GM21367 (cell line): ENCODE measurements at regions not wholly inside any gene's neighbourhood (a gene's known extent, or its start where the extent isn't known, plus 50 kb on each side); places are given as distances from the start of the nearest gene placed in this dataset.
"Not testable (repeated sequence)": the region's sequence is repeated elsewhere in the genome, so short reads cannot be mapped to it uniquely, and the experiment has no call there.

Experiments used
- ATAC-seq: cut with Tn5 transposase; IDR thresholded peaks from one replicate; pipeline ENCODE4 v1.9.1; 2021; ENCODE audit not compliant: unreplicated experiment

DNA sequence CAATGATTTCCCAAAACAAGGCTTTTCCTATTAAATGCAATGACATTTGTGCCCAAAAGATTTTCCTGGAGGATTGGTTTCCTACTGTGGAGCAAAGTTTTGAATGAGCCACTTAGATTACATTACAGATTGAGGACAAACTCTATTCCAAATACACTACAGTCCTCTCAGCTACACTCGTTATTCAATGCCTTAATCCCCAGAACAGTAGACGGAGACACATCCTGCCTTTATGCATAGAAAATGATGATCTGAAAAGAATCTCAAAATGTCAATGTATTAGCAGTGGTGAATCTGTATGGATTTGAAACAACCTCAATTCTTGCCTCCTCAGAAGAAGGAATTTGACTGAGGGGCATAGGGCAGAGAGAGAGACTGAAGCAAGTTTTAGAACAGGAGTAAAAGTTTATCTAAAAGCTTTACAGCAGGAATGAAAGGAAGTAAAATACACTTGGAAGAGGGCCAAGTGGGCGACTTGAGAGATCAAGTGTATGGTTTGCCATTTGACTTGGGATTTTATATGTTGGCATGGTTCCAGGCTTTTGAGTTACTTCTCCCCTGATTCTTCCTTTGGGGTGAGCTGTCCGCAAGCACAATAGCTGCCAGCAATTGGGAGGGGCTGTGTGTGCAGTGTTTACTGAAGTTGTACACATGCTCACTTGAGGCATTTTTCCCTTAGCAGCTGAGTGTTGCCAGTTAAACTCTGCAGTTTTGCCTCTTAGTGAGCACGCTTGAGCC lies 891.9 kb upstream of the MBL2 start:
- no peak for ATAC-seq

DNA sequence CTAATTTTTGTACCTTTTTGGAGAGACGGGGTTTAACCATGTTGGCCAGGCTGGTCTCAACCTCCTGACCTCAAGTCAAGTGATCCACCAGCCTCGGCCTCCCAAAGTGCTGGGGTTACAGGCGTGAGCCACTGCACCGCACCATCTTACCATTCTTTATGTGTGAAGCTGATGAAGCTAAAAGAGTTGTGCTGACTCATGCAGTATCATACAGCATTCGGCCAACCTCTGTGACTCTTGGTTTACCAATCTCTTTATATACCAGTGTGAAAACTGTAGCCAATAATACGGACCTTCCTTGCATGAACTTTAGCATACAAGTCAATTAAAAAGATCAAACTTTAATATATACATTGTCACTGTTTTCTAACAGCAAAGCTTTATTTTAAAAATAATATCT lies 878.2 kb upstream of the MBL2 start:
- ATAC-seq, result no peak

DNA sequence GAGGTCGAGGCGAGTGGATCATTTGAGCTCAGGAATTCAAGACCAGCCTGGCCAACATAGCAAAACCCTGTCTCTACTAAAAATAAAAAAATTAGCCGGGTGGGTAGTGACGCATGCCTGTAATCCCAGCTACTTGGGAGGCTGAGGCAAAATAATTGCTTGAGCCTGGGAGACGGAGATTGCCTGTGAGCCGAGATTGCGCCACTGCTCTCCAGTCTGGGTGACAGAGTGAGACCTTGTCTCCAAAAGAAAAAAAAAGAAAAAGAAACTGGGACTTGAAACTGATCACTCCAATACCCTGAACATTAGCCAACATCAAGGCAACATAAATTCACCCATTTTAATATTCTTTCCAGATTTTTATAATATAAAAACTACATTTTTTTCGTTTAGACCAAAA lies 874.6 kb upstream of the MBL2 start:
- ATAC-seq, result not testable (repeated sequence)

DNA sequence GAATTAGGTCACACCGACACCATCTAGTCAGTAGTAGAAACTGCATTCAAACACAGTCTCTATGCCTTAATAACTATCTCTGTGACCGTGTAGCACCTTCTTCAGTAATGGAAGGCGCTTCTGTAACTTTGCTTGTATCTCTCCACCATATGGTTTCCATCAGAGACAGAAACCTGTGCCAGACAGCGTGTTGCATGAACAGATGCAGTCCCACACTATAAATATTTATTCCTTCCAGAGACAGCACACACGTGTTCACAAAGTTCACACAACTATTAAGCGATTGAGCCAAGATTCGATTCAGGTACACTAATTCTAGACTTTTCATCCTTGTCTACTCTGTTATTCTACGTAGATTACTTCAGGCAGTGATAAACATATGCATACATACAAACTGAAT lies 873.9 kb upstream of the MBL2 start:
- no peak for ATAC-seq

DNA sequence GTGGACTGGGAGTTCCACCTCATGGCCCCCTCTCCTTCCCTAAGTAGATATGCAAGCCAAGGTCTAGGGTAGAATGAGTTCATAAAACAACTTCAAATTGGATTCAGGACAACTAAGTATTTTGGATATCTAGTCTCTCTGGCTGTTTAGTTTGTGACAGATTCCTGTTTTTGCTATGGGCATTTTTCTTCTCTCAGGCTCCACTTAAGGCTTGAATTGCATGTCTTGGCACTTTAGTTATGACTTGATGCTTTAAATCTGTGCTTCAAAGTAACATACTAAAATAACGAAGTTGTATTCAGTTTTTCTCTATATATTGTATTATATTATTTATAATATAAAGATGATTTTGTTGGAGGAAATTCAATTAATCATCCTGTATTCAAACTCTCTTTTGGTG lies 873.4 kb upstream of the MBL2 start:
- ATAC-seq, result no peak

DNA sequence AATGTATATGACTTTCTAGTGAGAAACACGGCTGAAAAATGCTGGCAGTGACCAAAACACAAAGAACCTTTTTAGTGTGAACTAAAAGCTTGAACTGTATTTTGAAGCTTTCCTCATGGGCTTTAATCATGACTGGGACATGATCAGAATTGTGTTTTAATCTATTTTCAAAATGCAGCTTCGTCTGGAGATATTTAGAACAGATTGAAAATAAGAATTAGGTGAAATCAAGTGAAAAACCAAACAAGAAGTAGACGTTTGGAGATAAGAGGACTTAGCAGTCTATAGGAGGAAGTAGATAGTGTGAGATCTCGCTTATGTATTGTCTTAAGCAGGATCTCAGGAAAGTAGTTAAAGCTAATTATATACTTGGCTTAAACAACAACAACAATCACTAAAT lies 865.4 kb upstream of the MBL2 start:
- ATAC-seq, result no peak

DNA sequence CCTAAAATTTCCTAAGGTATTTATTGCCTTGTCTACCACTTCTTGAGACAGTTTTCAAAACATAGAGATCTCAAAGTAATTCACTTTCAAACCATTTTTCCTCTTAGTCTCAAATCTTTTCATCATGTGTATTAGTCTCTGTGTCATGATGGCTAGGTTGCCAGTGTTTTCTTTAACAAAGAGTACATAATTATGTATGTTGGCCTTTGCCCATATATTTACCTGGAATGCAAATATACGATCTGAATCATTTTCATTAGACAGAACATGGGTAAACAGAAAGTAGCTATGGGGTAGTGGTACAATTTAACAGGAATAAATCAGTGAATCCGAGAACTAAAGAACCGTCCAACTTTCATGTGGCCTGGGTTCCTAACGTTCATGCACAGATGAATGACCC lies 852.1 kb upstream of the MBL2 start:
- no peak for ATAC-seq

DNA sequence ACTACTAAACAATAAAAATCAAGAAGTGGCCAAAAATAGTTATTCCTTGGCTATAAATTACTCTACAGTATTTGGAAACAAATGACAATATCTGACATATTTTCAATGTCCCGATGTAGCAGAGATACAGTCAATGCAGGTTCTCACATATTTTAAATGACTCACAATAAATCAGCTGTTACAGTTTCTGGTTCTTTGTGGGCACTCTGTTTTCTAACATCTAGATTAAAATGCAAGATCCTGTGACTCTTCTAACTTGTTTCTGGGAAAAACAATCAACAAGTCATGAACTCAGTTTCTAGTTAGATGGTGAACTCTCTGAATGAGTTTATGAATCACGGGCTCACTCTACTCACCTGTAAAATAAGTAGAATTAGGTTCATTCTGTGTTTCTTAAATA lies 849.6 kb upstream of the MBL2 start:
- ATAC-seq, result no peak

DNA sequence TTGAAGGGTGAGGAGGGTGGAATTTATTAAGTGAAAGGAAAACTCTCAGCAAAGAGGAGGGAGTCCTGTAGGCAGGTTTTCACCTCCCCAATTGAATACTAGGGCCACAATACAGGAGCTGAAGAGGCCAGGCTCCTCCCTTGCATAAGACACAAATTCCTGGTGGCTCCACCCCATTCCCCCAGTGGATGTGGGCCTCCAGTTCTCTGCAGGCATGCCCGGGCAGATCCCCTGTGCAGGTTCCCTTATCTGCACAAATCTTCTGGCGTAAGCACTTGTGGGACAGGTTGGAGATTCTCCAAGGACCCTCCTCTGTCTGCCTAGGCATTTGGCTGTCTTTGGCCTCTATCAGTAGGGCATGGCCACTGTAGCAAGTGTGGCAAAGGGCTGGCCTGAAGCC lies 847.1 kb upstream of the MBL2 start:
- no peak for ATAC-seq

DNA sequence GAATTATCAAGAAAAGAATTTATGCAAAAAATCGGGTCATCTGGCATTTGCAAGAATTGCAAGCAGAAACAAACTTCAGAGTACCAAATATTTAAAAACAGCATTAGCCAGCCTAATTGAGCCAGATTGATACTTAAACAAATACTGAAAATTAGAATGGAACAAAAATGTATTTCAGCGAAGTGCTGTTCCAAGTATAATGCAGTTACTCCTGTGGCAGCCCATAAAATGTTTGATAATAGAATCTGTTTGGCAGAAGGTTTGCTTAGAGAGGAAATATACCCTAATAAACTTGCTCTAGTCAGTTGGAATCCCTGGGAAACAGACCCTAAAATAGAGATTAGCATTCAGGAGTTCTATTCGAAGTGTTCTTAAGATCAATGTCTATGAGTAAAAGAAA lies 835.1 kb upstream of the MBL2 start:
- no peak for ATAC-seq

DNA sequence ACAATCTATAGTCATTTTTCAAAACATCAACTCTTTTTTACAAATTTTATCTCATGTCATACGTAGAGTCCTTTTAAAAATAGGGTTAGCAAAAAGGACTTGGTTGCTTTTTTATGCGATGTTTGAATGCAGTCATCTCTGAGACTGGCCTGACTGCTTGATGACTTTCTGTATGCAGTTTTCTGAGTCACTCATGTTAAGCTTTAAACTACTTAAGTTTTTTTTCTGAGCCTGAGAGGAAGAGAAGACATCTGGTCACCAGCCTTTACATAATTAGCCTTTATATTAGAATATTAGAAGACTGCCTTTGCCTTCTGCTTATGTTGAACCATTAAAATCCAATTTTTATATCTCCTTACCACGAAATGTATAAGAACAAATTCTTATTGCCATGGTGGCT lies 834.4 kb upstream of the MBL2 start:
- no peak for ATAC-seq

DNA sequence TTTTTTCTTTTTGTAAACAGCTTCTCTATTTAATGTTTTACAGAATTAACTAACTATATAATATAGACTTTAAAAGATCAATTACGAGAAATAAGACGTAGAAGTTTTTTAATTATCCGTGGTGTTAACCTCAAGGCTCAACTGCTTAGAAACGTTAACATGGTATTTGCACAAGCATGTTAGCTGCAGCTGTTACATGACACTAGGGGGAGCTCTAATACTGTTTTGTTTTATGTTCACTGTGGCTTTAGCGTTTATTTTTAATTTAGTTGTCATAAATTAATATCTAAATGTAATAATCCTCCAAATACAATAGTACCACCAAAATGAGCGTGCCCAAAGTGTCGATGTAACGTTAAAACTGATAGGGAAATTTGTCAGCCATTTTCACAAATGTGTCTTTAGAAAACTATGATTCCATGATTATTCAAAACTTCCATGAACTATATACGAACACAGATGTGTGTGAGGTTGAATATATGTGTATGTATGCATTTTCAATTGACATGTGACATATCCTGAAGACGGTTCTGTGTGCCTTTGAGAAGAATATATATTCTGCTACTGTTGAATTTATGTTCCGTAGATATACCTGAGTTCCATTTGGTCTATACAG lies 828.8 kb upstream of the MBL2 start:
- peak; percentile 86 for ATAC-seq

DNA sequence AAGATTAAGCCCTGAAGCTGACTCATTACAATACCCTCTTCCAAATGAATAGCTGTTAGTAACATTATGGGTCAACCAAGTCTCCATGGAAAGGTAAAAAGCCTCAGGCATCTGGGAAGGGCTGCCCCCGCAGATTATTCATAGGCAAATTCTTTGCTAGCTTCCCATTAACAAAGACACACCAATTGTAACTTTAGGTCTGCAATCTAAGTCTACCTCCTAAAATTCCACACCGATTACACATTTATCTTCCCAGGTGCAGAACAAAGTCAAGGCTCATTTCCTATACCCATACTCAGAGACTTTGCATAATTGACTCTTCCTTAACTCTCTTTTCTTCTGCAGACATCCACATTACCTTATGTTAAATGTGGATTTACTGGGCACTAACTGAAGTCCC lies 826.3 kb upstream of the MBL2 start:
- ATAC-seq, result no peak

DNA sequence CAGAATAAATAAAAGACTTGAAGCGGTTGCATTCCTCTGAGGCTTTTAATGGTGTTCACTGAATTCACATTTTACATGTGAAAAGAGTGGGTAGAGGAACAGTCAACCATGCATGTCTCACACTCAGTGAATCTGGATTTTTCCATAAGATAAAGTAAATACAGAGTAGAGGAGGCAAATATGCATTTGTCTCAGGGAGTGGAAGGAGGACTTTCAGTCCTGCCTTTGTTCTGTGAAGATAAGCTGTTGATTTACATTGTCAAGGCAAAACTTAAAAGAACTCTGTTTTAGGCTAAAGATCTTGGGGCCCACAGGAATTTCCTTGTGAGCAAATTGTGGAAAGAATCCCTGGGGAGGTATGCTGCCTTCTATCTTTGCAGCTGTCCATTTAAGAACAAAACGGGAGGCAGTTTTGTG lies 825.3 kb upstream of the MBL2 start:
- no peak for ATAC-seq

DNA sequence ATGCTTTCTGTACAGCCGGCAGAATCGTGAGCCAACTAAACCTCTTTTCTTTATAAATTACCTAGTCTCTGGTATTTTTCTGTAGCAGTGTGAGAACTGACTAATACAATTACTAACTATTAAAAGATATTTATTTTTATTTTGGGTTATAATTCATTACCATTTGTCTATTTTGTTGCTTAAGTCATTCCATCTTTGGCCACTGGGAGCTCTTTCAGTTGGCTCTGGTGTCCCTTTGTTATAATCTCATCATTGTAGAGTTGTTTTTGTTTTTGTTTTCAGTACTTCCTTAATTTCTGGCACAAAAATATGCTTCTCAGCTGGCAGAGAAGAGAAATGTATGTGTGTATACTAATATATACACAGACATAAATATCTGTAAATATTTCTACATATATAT lies 807.9 kb upstream of the MBL2 start:
- ATAC-seq, result no peak

DNA sequence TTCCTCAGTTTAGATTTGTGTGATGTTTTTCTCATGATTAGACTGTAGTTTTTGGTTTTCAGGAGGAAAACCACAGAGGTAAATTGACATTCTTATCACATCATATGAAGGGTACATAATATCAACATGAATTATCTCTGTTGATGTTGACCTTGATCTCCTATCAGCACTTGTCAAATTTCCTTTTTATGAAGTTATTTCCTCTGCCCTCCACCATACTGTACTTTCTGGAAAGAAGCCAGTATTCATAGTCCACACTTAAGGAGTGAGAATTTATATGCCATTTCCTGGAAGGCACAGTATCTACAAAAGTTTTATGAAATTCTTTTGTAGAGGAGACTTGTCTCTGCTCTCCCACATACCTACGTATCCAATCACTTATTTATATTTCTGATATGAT lies 807.2 kb upstream of the MBL2 start:
- no peak for ATAC-seq

DNA sequence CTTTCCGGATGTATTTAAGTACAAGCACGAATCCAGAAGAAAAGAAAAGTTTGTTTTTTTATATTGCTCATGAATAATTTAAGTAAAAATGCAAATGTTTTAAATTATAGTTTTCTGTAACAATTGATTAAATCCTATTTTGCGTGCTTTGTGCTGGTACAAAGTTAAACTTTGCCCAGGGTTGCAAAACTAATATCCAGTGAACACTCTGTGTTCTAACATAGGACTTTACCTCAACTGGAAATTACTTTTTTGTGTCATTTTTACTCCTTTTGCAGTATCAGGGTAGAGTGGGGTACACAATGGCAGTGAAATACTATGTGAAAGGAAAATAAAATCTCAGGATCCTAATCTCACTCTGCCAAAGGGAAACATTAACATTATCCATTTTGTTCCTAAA lies 801.4 kb upstream of the MBL2 start:
- ATAC-seq, result no peak

DNA sequence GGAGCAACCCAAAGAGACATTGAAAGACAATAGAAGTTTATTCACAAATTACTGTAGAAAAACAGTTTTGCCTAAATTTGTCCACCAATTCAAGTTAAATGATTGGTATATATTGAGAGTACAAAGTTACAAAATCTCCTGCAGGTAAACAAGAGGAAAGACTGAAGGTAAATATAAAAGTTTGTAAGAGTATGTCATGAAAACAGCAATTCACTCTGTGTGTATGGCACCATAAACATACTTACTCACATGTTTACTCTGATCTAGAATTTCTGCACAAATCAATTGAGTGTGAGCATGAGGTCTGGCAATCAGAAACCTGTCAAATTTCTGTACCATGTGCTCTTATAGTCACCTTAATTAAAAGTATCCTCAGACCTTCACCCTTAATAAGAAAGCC lies 800.9 kb upstream of the MBL2 start:
- no peak for ATAC-seq

DNA sequence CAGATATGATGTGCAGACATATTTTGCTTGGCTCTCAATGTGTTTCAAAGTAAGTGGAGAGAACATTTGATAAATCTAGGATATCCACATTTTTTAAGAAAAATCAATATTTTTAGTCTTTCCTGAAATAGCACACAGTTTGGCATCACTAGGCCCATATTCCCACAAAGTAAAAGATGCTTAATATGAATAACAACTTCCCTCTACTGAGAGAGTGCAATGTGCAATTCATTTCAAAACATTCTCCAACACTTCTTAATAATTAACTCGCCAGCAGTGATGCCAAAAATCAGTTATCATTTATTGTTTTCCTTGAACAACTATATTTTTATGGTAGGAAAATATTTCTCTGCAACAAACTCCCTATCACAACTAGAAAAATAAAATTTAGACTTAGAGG lies 800.2 kb upstream of the MBL2 start:
- ATAC-seq, result no peak

DNA sequence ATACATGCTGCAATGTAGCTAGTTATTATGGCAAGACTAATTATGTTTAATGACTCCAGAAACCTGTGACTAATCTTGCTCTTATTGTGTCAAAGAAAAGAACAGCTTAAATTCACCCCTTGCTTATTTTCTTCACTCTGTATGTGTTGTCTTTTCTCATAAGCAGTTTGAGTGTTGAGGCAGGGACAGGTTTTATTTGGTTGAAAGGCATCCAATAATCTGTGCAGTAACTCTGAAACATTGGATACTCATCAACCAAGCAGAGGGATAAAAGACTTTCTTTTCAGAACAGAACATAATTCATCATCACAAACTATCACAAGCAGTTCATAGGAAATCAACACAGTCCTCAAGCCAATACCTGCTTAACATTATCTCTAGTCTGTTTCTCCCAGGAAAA lies 797.6 kb upstream of the MBL2 start:
- no peak for ATAC-seq

DNA sequence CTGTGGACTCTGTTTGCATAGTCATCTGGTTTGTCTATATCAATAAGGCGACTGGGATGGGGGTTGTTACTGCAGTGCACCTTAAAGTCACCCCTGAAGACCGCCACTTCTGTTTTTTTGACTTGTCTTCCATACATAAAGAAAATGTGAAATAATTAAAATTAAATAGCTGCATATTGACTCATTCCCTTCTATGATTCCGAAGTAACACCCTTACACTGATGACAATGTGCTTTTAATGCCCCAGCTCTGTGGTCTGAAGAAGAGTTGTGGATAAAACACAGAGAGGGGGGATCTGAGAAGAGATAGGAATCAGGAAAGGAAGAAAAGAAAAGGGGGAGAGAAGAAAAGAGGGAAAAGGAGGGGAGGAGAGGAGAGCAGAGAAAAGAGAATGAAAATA lies 796.9 kb upstream of the MBL2 start:
- no peak for ATAC-seq

DNA sequence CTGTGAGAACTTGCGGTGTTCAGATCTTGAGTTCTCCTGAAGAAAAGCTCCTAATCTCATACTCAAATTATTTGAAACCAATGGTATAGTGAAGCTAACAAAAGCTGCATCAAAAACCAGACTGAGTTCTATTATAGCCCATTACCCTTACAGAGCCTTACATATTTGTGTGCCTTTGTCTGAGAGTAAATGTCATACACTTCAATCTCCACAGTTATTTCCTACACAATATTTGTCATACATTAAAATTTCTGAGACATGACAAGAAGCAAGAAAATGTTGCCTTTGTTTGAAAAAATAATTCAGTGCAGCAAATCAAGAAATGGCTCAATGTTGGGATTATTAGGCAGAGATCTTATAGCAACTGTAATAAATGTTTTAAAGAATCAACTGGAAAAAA lies 776.1 kb upstream of the MBL2 start:
- ATAC-seq, result no peak

DNA sequence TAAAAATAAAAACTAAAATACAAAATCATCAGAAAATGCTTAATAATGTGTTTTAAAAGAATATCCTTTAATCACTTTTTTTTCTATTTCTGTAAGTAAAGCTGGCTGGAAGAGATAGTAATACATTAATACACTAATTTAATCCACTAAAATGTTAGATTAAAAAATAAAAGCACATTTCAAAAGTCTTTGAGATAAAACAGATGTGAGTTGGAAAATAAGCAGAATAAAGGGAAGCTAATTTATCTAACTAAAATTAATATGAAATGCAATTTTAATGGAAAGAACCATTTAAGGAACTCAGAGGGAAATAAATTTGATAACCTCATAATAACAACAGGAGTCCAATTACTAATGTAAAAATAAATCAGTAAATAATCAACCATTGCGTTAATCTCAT lies 774.8 kb upstream of the MBL2 start:
- ATAC-seq, result no peak
